GM18498 (cell line): ENCODE measurements at regions not wholly inside any gene's neighbourhood (a gene's known extent, or its start where the extent isn't known, plus 50 kb on each side); places are given as distances from the start of the nearest gene placed in this dataset.

Experiments used
- ATAC-seq: cut with Tn5 transposase; IDR thresholded peaks from one replicate; pipeline ENCODE4 v1.9.1; 2021; ENCODE audit warnings: mild to moderate bottlenecking, moderate library complexity; ENCODE audit not compliant: unreplicated experiment

DNA sequence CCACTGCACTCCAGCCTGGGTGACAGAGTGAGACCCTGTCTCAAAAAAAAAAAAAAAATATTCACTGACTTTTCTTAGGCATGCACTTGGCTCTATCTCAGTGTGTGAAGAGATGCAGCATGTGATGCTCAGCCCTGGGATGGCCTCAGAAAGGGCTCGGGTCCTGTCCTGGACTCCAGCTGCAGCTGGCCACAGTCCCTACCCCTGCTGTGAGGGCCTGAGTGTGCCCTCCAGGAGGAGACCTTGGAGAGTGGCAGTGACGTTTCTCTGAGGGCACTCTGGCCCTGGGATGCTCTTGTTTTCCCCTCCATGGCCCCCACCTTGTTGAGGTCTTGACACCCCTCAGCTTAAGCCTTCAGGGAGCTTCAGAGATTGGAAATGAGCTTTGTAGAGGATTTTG is 81.9 kb upstream of the POU3F1 start:
- no peak for ATAC-seq

DNA sequence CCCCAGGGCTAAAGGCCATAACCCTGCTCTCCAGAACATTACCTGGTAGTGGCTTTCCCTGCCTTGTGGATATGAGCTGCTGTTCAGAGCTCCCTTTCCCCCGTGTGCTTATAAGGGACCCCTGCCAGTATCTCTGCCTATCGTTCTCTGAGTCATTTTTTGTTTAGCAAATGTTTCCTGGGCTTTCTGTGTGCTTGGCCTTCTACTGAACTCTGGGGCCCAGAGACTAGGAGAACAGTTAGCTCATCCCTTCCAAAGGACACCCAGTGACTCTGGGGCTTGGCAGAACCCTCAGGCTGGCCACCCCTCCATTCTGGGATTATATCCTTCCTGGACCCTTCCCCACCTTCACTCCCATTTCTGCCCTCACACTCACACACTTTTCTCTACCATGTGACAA is 80.8 kb upstream of the POU3F1 start:
- no peak for ATAC-seq

DNA sequence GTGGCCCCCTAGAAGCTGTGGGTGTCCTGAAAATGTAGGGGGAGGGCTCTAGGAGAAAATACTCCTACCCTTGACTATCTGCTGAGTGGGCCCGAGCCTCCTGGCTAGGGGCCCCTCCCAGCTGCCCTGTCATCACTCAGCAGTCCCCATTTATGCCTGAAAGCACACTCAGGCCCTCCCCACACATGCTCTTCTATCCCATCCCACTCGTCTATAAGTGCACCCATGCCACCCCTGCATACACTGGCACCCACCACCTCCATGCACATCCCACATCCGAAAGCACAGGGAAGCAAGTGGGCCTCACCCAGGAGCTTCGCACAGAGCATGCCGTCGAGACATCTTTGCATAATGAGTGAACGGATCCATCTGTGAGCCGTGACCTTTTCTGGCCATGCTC is 80.4 kb upstream of the POU3F1 start:
- ATAC-seq, result no peak

DNA sequence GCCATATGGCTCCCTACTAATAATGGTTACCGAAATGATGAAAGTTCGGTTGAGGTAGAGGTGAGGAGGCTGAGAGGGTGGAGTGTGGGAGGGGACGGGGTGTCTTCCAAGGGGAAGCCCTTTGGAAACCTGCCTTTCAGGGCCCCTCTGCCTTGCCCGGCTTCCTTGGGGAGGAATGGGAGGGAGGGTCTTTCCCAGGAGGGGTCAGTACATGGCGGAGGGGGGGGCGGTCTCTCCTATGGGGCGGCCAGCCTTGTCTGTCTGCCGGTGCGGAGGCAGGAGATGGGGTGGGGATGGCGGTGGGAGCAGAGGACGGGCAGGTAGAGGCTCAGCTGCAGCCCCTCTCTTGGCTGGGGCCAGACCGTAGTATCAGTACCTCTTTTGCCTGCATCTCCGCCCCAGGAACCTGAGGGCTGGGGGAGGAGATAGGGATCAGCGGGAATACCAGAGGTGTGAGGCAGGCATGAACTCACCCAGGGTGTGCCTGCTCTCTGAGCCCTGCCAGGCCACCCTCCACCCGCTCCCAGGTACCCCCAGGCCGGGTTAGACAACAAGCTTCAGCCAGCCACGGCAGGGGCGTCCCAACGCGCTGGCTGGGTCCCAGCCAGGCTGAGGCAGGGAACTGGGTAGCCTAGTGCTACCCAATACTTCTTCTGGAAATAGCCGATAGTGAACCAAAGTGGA is 79.4 kb upstream of the POU3F1 start:
- ATAC-seq, result no peak

DNA sequence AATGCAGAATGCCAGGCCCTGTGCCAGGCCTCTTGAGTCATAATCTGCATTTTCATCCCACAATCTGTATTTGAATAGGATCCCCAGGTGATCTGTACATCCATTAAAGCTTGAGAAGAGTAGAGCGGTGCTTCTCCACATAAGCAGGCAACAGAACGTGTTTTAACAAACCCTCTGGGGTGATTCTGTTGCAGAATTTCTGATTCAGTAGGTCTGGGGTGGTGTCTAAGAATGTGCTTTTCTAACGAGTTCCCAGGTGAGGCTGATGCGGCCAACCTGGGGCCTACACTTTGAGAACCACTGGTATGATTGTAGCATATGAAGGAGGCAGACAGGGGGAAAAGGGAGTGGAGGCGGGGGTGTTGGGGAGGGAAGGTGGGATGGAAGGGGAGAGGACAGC is 78.4 kb upstream of the POU3F1 start:
- ATAC-seq, result no peak

DNA sequence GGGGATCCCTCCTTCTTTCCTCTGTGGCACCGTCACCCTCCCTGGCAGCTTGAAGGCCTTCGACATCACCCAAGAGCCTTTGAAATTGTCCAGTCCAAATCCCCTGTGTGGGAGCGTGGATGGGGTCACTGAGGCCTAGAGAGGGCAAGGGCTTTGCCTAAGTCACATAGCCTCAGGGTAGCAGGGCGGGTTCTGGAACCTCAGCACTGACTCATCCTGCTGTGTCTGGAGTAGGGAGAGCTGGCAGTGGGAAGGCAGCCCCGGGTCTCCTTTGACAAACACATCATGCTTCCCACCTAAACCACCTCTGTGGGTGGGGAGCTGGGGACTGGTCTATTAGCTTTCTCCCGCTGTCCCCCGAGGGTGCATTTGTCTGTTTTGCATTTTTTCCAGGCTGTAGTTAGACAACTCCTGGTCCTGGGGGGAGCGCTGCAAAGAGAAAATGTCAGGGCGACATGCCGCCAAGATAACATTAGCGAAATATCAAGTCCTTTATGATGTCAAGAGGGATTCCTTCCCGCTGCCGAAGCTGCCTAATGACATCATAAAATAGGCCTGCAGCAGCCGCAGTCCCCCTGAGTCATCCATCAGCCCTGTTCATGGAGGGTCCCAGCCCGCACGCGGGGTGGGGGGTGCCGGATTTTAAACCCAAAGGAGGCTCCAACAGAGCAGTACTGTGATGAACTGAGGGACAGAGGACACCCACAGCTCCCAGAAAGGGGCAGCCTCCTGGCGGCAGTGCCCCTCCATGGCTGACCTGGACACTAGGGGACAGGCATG is 77.0 kb upstream of the POU3F1 start:
- ATAC-seq, result no peak

DNA sequence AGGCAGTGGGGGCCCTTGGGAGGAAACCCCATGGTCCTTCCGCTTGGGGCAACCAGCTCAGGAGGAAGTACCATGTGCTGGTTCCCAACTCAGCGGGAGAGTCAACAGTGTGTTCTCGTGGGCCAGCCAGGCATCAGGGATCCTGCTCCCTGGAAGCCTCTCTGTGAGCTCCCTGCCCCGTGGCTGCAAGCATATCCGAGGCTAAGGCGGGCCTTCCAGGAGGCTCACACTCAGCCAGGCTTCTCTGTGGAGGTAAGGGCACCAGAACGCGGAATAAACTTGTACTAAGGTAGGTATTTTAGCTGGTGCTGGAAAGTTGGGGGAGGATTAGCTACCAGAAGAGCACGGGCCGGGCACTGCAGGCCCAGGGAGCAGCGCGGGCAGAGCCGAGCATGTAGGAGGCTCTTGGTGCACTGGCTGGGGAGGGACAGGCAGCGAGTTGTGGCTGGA is 74.7 kb upstream of the POU3F1 start:
- ATAC-seq, result no peak

DNA sequence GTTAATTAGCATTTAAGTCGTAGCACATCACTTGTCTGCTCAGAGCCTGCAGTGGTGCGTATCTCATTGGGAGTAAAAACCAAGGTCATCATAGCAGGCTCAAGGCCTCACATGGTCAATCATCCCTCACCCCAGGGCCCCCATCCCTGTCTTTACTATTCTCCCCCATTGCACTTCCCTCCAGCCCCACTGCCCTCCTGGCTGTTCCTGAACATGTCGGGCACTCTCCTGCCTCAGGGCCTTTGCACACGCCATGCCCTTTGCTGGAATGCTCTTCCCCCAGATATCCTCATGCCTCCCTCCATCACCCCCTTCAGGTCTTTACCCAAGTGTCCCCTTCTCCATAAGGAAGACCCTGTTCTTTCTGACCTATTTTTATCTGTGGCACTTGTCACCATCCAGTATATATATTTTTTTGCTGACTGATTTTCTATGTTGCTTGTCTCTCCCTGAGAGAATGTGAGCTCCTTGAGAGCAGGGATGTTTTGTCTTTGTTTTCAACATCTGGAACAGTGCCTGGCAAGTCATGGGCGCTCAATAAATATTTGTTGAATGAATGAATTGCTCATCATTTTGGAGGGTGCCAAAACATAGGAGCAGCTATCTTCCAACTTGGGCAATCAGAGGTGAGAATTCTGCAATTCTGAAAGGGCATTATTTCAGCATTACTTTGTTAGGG is 74.1 kb upstream of the POU3F1 start:
- no peak for ATAC-seq

DNA sequence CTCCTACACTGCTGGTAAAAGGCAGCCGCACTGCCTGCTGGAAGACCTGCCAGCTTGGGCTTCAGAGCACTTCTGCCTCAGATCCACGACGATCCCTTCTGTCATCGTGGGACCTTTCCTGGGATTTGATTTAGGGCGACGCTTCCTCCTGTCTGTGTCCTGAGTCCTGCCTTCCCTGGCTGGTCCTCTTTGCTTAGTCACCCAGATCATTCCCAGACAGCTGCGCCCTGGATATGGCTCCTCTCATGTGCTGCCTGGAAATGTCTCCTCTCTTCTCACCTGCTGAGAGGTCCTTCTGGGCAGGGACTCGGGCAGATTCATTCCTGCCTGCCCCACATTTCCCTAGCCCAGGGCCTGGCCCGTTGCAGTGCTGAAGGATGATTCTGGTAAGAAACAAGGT is 72.4 kb upstream of the POU3F1 start:
- no peak for ATAC-seq

DNA sequence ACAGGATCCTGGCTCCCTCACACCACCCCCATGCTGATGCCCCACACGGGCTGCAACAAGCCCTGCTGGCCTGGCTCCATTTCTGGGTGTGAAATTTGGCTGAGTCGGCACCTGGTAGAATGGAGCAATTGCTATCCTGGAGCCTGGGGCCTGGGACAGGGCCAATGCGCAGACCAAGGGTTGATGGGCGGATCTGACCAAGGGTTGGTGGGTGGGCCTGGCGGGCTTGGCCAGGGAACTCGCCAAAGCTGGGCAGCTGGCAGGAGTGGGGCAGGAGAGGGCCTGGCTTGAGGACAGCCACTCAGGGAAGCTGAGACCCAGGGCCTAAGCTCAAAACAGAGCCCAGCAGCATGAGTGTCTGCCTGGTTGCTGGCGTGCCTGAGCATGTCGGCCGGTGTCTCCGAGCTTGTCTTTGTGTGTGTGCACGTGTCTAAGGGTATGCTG is 70.9 kb upstream of the POU3F1 start:
- no peak for ATAC-seq

DNA sequence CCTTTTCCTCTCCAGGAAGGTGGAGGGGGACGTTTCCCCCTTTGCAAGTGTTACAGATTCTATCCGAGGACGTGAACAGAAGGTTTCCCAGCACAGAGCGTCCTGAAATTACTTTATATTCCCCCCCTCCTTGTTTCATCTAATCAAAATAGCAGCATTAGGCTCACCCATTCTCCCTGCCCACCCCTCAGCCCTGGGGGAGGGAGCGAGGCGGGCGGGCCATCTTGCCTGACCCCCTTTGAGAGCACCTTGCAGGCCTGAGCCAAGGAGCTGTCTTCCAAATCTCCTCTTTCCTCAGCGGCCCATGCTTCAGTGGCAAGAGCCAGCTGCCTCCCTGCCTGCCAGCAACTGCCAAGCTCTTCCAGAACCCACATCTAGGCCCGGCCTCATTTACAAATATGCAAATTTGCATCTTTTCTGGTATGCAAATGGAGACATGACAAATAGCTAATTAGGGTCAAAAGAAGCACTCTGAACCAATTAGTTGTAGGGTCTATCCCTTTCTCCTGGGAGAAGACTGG is 69.1 kb upstream of the POU3F1 start:
- ATAC-seq, result no peak

DNA sequence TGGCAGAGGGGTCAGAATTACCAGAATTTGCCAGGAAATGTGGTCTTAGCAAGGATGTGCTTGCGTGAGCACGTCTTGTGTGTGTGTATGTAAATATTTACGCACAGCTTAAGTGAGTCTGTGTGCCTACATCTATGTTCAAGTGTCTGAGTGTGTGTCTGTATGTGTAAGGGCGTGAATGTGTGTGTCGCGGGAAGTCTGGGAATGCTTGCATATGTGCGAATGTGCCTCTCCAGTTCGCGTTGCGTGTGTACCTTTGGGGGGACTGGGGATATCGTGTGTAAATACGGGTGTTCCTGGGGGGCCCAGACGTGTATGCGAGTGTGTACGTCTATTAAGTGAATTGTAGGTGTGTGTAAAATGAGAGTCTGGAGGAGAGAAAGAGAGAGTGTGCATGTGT is 68.6 kb upstream of the POU3F1 start:
- no peak for ATAC-seq

DNA sequence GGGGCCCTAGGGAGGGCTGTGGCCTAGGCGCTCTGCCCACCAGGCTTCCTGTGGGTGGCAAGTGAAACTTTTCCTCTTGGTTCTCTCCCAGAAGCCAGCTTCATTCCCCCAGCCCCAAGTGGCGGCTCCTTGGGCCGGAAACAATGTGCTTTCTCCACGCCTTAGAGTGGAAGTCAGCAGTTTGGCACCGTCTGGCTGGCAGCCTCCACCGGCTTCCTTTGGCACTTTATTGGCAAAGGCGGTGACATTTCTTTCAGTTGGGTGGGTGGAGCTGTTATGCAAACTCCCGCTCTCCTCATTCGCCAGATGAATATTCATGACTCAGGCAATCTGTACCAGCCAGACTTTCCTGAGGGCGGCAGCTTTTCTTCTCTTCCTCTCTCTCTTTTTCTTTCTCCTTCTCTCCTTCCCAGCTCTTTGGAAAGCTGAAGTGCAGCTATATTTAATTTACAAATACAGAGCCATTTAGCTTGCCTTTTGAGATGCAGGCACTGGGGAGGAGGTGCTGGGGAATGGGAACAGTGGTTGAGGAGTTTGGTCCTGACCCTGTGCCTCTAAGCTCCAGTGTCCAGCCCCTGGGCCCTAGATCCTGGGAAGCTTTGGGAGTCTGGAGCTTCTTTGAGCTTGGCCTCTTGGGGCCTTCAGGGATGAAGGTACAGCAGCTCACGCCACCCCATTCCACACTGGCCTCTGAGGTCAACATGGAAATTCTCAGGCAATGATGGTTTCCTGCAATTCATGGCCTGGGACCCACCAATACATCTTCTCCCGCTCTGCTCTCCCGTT is 67.8 kb upstream of the POU3F1 start:
- no peak for ATAC-seq

DNA sequence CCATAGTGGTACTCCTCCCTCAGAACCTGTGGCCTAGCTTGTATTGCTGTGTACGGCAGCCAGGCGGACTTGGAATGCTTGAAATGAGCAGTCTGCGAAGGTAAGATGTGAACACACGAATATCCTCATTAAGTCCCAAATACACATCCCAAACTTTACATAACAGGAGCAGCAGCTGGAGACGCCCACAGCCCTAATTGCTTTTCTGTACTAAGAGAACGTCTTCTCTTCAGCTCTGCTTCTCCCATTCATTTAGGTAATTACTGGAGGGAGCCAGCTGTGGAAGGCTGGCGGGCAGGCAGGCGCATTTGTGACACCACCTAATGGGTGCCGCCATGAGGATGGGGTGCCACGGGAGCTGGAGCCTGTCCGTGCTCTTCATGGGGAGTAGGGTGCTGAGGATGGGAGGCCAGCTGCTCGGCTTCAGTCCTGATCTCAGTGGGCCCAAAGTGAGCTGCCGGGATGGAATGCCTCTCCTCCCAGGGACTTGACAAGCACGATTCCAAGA is 66.6 kb upstream of the POU3F1 start:
- no peak for ATAC-seq

DNA sequence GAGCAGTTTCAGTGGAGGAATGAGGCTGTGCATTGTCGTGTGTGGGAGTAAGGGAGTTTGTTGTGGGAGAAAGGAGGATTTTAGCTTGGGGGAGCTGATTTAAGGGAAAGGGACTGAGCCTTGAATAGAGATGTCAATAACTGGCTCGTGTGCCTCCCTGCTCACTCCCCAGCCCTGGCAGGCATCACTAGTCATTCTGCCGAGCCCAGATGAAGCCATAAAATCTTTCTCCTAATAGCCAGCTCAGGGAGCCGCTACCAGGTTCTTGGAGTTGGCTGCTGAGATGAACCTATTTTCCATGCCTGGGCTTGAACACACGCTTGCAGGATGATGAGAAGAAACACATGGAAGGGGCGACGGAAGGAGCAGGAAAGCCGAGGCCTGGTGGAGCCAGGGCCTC is 65.0 kb upstream of the POU3F1 start:
- ATAC-seq, result no peak

DNA sequence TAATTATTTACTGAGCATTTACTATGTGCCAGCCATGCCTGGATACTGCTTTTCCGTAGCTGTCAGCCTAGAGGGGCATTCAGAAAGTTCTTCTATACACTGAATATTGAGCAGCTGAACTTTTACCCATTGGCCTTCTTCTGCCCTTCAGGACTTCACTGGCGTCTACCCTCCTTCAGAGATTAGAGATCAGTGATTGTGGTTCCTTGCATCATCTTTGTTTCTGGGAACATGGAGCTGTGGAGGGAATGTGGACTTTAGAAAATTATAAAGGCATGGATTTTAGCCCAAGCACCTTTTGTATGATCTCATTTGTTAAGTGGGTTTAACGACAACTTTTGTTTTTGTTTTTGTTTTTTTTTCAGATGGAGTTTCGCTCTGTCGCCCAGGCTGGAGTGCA is 58.7 kb upstream of the POU3F1 start:
- no peak for ATAC-seq

DNA sequence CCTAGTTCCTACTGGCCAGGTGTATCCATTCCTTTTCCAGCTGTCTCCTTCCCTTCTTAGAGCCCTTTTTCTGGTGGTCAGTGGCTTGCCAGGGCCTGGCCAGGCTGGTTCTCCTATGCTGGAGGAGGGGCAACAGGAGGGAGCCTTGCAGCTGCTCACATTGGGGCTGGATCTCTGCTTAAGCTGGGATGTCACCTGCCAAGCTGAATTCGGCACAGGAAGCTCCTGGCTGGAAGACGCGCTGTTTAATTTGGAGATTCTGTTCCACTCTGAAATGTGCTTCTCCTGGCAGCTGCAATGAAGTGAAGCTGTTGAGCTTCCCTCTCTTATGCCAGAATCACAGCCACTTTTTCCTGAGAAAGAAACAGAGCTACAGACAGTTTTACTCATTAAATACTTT is 56.0 kb upstream of the POU3F1 start:
- ATAC-seq, result no peak

DNA sequence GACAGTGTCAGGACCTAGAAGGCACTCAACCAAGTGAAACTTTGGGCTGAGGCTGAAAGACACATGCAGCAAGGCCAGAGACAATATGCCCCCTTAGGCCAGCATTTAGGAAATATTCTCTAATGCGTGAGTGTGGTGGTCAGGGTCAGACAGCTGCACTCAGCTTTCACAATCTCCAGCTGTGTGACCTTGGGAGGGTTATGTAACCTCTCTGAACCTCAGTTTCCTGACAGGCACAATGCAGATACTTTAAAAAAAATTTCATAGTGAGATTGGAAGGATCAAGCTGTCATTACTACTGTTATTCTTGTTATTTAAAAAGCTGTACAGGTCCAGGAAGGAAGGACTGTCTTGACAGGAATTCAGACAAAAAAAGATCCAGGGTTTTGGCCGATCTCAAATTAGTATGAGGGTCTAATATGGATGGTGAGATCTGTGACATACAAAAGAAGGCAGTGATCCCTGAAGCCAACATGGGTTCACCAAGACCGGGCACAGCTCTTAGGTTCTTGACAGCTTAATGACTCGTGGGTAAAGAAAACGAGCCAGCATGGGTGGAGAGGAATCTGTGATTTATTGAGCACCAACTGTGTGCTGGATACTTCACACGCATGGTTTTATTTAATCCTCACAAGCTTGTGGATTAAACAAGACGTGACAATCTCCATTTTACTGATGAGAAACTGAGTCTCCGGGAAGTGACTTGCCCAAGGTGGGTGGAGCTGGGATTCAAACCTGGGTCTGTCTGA is 54.6 kb upstream of the POU3F1 start:
- no peak for ATAC-seq

DNA sequence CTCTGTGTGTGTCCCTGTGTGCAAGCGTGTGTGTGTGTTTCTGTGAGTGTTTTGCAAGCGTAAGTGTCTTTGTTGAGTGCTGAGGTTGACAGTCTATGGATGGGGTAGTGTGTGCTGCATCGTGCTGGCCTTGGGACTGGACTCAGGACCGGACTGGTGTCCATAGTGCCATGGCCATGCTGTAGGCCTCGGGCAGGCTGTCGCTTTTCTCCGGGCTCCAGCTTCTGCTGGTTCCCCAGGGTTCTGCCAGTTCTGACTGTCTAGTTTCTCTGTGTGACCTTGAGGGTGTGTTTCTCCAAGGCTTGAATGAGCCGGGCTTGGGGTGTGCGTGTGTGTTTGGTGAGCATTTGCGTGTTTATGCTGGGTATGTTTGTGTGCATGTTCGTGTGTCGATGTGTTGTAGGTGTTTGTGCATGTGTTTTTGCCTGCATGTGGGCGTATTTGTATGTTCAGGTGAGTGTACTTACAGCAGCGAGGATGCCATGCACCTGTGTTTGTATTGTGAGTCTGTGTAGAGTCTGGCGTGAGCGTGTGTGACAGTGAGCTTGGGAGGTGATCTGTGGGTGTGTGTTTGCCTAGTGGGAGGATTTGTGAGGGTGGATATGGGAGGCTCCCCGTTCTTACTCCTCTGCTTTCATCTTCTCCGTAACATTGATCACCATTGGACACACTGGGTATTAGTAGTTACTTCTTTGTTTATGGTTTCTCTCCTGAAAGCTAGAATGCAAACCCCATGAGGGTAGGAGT is 51.7 kb upstream of the POU3F1 start:
- ATAC-seq, result no peak
